ENCODE measurements at regions not wholly inside any gene's neighbourhood (a gene's known extent, or its start where the extent isn't known, plus 50 kb on each side); places are given as distances from the start of the nearest gene placed in this dataset.

GRCh38 chr16:85476389-85476788 is 136.7 kb upstream of the GSE1 start:
- DNase-seq = no peak
- no peak overlapping the region for H3K4me3 ChIP-seq
- no peak for TF ChIP-seq POLR2A (IDR thresholded peaks at IDR 0.05)
- no peak for TF ChIP-seq CTCF (IDR thresholded peaks at IDR 0.05)
- ATAC-seq = no peak
- H3K27me3 ChIP-seq = no peaks in the 10 kb centered on the region
- intact Hi-C loops (cut with DNase I) = no loop called here
- H3K9me3 ChIP-seq = no peaks in the 10 kb centered on the region
- no peak overlapping the region for H3K27ac ChIP-seq
- H3K36me3 ChIP-seq = no peaks in the 10 kb centered on the region
- whole genome bisulfite sequencing, 4 donors = 95 to 97% (median 96%) methylated on average over 11 of the region's 11 CpGs
- H3K4me1 ChIP-seq = peaks cover 0 to 17% (median 0%) of the 10 kb centered on the region in 12 donors

GRCh38 chr16:85477801-85478363 is 135.2 kb upstream of the GSE1 start:
- Histone ChIP-seq H3K27ac (no peak overlapping the region), H3K9me3 (no peaks in the 10 kb centered on the region), H3K4me1 (peaks cover 0 to 5% (median 0%) of the 10 kb centered on the region in 12 donors), H3K36me3 (no peaks in the 10 kb centered on the region), H3K4me3 (no peak overlapping the region), H3K27me3 (no peaks in the 10 kb centered on the region)
- ATAC-seq (no peak), DNase-seq (no peak)
- intact Hi-C loops (cut with DNase I) = no loop called here
- WGBS, 4 donors = 88 to 95% (median 90%) methylated on average over 24 of the region's 24 CpGs
- TF ChIP-seq CTCF (IDR thresholded peaks at IDR 0.05) = no peak
- no peak for TF ChIP-seq POLR2A (IDR thresholded peaks at IDR 0.05)

- Histone ChIP-seq H3K36me3 (no peaks in the 10 kb centered on the region), H3K27me3 (no peaks in the 10 kb centered on the region), H3K4me1 (peaks cover 0 to 3% (median 0%) of the 10 kb centered on the region in 12 donors), H3K27ac (no peak overlapping the region), H3K9me3 (no peaks in the 10 kb centered on the region), H3K4me3 (no peak overlapping the region)
- ATAC-seq (peak in 2 of 4 donors; percentile 36 to 38), DNase-seq (no peak)
- WGBS, 4 donors = 74 to 92% (median 83%) methylated on average over 21 to 26 of the region's 26 CpGs
- intact Hi-C loops (cut with DNase I) = loop anchor here in 2 of 10 donors (10.0 kb wide), 2 partner anchors 55 to 125 kb away; no protein-coding TSS in a partner anchor
- TF ChIP-seq CTCF (IDR thresholded peaks at IDR 0.05) (peak in 10 of 12 donors; percentile 8 to 47 (median 26)), POLR2A (IDR thresholded peaks at IDR 0.05) (no peak)
These were observed 133.0 kb upstream of the GSE1 start for GRCh38 chr16:85479972-85480726.

- no peak for TF ChIP-seq CTCF (IDR thresholded peaks at IDR 0.05)
- no peak for TF ChIP-seq POLR2A (IDR thresholded peaks at IDR 0.05)
- no peaks in the 10 kb centered on the region for H3K36me3 ChIP-seq
- no peak for ATAC-seq
- H3K27me3 ChIP-seq = no peaks in the 10 kb centered on the region
- H3K4me1 ChIP-seq = no peaks in the 10 kb centered on the region
- no peak for DNase-seq
- no peak overlapping the region for H3K27ac ChIP-seq
- no peaks in the 10 kb centered on the region for H3K9me3 ChIP-seq
- intact Hi-C loops (cut with DNase I) = loop anchor here in 2 of 10 donors (10.0 kb wide), 2 partner anchors 56 to 124 kb away; no protein-coding TSS in a partner anchor
- 70 to 79% (median 77%) methylated on average over 17 to 18 of the region's 18 CpGs for WGBS, 4 donors
- no peak overlapping the region for H3K4me3 ChIP-seq
These were observed 132.4 kb upstream of the GSE1 start for GRCh38 chr16:85480727-85481101.

Measured in heart left ventricle (tissue), 16 donors.